HG02763 (cell line): ENCODE measurements at regions not wholly inside any gene's neighbourhood (a gene's known extent, or its start where the extent isn't known, plus 50 kb on each side); places are given as distances from the start of the nearest gene placed in this dataset.

Experiments used
- ATAC-seq: cut with Tn5 transposase; IDR thresholded peaks from one replicate; pipeline ENCODE4 v1.9.1; 2021; ENCODE audit warnings: mild to moderate bottlenecking, moderate library complexity; ENCODE audit not compliant: unreplicated experiment

- ATAC-seq: no peak
Observed at GRCh38 chr6:144989319-144990107, 704.4 kb downstream of the UTRN start.

GRCh38 chr6:144990784-144991183 lies 705.6 kb downstream of the UTRN start:
- ATAC-seq: no peak

GRCh38 chr6:144993870-144994269 lies 708.7 kb downstream of the UTRN start:
- ATAC-seq: no peak

- no peak for ATAC-seq
Observed at GRCh38 chr6:144997996-144998395, 712.9 kb downstream of the UTRN start.

- ATAC-seq: no peak
Observed at GRCh38 chr6:144999127-144999526, 714.0 kb downstream of the UTRN start.

- ATAC-seq: no peak
Observed at GRCh38 chr6:145003145-145003544, 718.0 kb downstream of the UTRN start.

- no peak for ATAC-seq
Observed at GRCh38 chr6:145006914-145007313, 721.8 kb downstream of the UTRN start.

- ATAC-seq: no peak
Observed at GRCh38 chr6:145008715-145009114, 723.6 kb downstream of the UTRN start.

- no peak for ATAC-seq
Observed at GRCh38 chr6:145009711-145010110, 724.6 kb downstream of the UTRN start.

GRCh38 chr6:145012039-145012662 lies 723.2 kb downstream of the EPM2A start:
- no peak for ATAC-seq

GRCh38 chr6:145015739-145016558 lies 719.4 kb downstream of the EPM2A start:
- peak; percentile 94 for ATAC-seq

- ATAC-seq: no peak
Observed at GRCh38 chr6:145017051-145017450, 718.3 kb downstream of the EPM2A start.

- no peak for ATAC-seq
Observed at GRCh38 chr6:145017516-145017915, 717.8 kb downstream of the EPM2A start.

GRCh38 chr6:145018027-145018426 lies 717.3 kb downstream of the EPM2A start:
- no peak for ATAC-seq

- no peak for ATAC-seq
Observed at GRCh38 chr6:145020114-145020513, 715.2 kb downstream of the EPM2A start.

GRCh38 chr6:145020543-145020942 lies 714.8 kb downstream of the EPM2A start:
- no peak for ATAC-seq

GRCh38 chr6:145022199-145022796 lies 713.0 kb downstream of the EPM2A start:
- no peak for ATAC-seq

GRCh38 chr6:145023116-145023726 lies 712.1 kb downstream of the EPM2A start:
- no peak for ATAC-seq

- no peak for ATAC-seq
Observed at GRCh38 chr6:145025488-145025887, 709.8 kb downstream of the EPM2A start.

- no peak for ATAC-seq
Observed at GRCh38 chr6:145026267-145026679, 709.0 kb downstream of the EPM2A start.
